ENCODE measurements at regions not wholly inside any gene's neighbourhood (a gene's known extent, or its start where the extent isn't known, plus 50 kb on each side); places are given as distances from the start of the nearest gene placed in this dataset.

GRCh38 chr7:112945046-112945445, 141.6 kb downstream of the GPR85 start:
- no peak for TF ChIP-seq POLR2A (IDR thresholded peaks at IDR 0.05)
- TF ChIP-seq CTCF (IDR thresholded peaks at IDR 0.05) = no peak
